COR-L47 (cell line): ENCODE measurements at regions not wholly inside any gene's neighbourhood (a gene's known extent, or its start where the extent isn't known, plus 50 kb on each side); places are given as distances from the start of the nearest gene placed in this dataset.
"Not testable (repeated sequence)": the region's sequence is repeated elsewhere in the genome, so short reads cannot be mapped to it uniquely, and the experiment has no call there.

Source experiments
- DNase-seq: peaks from one replicate; lab custom pipeline; 2025; lab: John Stamatoyannopoulos, UW

GRCh38 chr9:73344060-73344459 is 192.4 kb downstream of the ANXA1 start:
- DNase-seq = no peak

GRCh38 chr9:73347123-73347522 is 195.5 kb downstream of the ANXA1 start:
- DNase-seq = no peak

GRCh38 chr9:73347720-73348119 is 196.1 kb downstream of the ANXA1 start:
- no peak for DNase-seq

- no peak for DNase-seq
Observed at GRCh38 chr9:73348471-73348870, 196.8 kb downstream of the ANXA1 start.

- DNase-seq = no peak
Observed at GRCh38 chr9:73349476-73349875, 197.8 kb downstream of the ANXA1 start.

GRCh38 chr9:73357607-73358006 is 205.9 kb downstream of the ANXA1 start:
- DNase-seq = no peak

GRCh38 chr9:73370053-73370452 is 218.4 kb downstream of the ANXA1 start:
- DNase-seq = peak; percentile 19

- DNase-seq = peak; percentile 20
Observed at GRCh38 chr9:73371801-73372200, 220.1 kb downstream of the ANXA1 start.

GRCh38 chr9:73380411-73380810 is 228.7 kb downstream of the ANXA1 start:
- no peak for DNase-seq

- no peak for DNase-seq
Observed at GRCh38 chr9:73402081-73403028, 250.7 kb downstream of the ANXA1 start.

GRCh38 chr9:73411494-73411893 is 259.8 kb downstream of the ANXA1 start:
- DNase-seq = no peak

- no peak for DNase-seq
Observed at GRCh38 chr9:73412874-73413273, 261.2 kb downstream of the ANXA1 start.

- DNase-seq = no peak
Observed at GRCh38 chr9:73423891-73424290, 272.2 kb downstream of the ANXA1 start.

- peak; percentile 87 for DNase-seq
Observed at GRCh38 chr9:73426269-73426668, 274.6 kb downstream of the ANXA1 start.

- no peak for DNase-seq
Observed at GRCh38 chr9:73434826-73435225, 283.2 kb downstream of the ANXA1 start.

- no peak for DNase-seq
Observed at GRCh38 chr9:73437758-73438157, 286.1 kb downstream of the ANXA1 start.

- not testable (repeated sequence) for DNase-seq
Observed at GRCh38 chr9:73439839-73440238, 288.2 kb downstream of the ANXA1 start.

GRCh38 chr9:73441223-73441622 is 289.6 kb downstream of the ANXA1 start:
- no peak for DNase-seq

- DNase-seq = no peak
Observed at GRCh38 chr9:73441890-73442818, 290.5 kb downstream of the ANXA1 start.

- DNase-seq = no peak
Observed at GRCh38 chr9:73444821-73445220, 293.2 kb downstream of the ANXA1 start.

GRCh38 chr9:73445384-73445783 is 293.7 kb downstream of the ANXA1 start:
- not testable (repeated sequence) for DNase-seq

- DNase-seq = no peak
Observed at GRCh38 chr9:73446306-73446705, 294.6 kb downstream of the ANXA1 start.

- peak; percentile 1 for DNase-seq
Observed at GRCh38 chr9:73451003-73451402, 299.3 kb downstream of the ANXA1 start.
